Coronary artery (tissue), 2 donors: ENCODE measurements at regions not wholly inside any gene's neighbourhood (a gene's known extent, or its start where the extent isn't known, plus 50 kb on each side); places are given as distances from the start of the nearest gene placed in this dataset.
"Not testable (repeated sequence)": the region's sequence is repeated elsewhere in the genome, so short reads cannot be mapped to it uniquely, and the experiment has no call there.

ENCODE experiments used
- DNase-seq: peaks from one replicate; pipeline ENCODE4 v3.0.0-alpha.2; 2017; ENCODE audit warnings: low spot score
- H3K27ac ChIP-seq, 2 donors: fragments of 200-600 bp; sonication (generic); one replicate each; pipeline ENCODE4 v1.5.1; 2016 to 2019
- H3K4me3 ChIP-seq: fragments of 200-600 bp; sonication (generic); 2 replicates; pipeline ENCODE4 v1.5.1; 2016; ENCODE audit warnings: mild to moderate bottlenecking, moderate library complexity
- TF ChIP-seq, protein P1 (sequence below): fragments of 200-600 bp; sonication (generic); IDR thresholded peaks from one replicate; pipeline ENCODE4 v1.5.1; 2019; ENCODE audit warnings: antibody characterized with exemption

DNA sequence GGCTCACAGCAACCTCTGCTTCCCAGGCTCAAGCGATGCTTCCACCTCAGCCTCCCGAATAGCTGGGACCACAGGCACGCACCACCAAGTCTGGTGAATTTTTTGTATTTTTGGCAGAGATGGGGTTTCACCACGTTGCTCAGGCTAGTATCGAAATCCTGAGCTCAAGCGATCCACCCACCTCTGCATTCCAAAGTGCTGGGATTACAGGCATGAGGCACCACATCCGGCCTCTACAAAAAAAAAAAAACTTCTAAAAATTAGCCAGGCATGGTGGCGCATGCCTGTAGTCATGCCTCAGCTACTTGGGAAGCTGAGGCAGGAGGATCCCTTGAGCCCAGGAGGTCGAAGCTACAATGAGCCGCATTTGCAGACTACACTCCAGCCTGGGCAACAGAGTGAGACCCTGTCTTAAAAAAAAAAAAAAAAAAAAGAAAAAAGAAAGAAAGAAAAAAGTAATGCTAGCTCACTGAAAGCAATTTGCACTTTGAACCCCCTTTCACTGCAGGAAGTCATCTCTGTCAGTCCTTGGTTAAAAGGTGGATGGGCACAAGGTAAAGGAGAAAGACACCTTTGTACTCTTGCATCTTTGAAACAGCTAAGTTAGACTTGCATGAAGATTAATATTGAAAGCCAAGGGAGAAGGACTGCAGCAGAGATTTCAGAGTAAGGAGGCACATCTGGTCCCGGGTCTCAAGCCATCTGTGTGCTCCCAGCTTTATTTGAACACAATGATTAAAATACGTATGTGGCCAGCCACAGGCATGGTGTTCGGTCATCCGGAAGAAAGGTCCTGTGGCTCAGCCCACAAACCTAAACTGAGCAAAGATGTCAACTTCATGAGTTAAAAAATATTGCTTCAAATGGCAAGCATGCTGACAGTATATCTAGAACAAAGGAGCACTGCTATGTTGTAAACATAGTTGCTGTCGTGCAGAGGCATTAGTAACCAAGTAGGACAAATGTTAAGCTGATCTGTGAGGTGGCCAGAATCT lies 103.8 kb upstream of the HMGA2 start:
- no peak overlapping the region for H3K4me3 ChIP-seq
- TF ChIP-seq, protein P1, sequence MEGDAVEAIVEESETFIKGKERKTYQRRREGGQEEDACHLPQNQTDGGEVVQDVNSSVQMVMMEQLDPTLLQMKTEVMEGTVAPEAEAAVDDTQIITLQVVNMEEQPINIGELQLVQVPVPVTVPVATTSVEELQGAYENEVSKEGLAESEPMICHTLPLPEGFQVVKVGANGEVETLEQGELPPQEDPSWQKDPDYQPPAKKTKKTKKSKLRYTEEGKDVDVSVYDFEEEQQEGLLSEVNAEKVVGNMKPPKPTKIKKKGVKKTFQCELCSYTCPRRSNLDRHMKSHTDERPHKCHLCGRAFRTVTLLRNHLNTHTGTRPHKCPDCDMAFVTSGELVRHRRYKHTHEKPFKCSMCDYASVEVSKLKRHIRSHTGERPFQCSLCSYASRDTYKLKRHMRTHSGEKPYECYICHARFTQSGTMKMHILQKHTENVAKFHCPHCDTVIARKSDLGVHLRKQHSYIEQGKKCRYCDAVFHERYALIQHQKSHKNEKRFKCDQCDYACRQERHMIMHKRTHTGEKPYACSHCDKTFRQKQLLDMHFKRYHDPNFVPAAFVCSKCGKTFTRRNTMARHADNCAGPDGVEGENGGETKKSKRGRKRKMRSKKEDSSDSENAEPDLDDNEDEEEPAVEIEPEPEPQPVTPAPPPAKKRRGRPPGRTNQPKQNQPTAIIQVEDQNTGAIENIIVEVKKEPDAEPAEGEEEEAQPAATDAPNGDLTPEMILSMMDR: no peak
- DNase-seq: no peak
- H3K27ac ChIP-seq: no peak overlapping the region

DNA sequence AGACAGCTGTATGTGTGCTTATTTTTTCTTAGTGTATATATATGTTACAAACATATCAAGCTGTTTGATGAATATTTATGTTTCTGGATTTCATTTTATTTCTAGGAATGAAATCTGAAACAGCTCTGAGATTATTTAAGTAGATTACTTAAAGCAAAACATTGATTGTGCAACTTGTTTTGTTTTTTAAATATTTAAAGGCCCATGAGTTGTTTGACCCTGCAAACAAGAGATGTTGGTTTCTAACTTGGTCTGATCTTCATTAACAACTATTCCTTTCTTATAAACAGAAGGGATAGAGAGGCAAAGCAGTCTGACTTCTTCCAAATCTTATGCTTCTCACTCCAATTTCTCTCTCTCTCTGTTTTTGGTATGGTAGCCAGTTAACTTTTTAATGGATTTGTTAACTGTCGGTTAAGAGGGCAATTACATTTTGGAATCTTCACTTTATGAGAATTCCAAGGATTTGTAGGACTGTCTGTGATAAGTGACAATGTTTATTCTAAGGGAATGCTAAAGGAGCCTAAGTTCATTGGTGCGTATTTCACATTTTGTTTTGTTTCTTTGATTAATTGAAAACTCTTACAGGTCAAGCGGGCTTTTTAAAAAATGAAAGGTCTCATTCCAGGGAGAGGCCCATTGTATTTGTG lies 102.6 kb upstream of the HMGA2 start:
- DNase-seq: no peak
- Histone ChIP-seq H3K4me3 (no peak overlapping the region), H3K27ac (no peak overlapping the region)
- TF ChIP-seq, protein P1: no peak

DNA sequence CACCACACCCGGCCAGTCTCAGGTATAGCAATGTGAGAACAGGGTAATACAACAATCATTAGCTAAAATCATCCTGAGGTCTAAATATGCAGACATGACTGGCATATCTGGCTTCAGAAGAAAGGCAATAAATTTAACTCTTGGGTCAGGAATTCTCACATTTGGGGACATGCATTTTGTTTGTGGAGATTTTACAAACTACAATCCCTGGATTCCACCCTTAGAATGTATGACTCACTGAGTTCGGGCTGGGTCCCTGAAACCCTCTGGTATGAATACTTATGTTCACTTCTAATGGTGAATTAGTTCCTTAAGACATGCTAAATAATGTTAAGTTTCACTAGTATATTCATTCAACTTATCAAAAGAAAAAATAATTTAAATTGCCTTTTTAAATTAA lies 98.9 kb upstream of the HMGA2 start:
- no peak for DNase-seq
- no peak overlapping the region for H3K27ac ChIP-seq

DNA sequence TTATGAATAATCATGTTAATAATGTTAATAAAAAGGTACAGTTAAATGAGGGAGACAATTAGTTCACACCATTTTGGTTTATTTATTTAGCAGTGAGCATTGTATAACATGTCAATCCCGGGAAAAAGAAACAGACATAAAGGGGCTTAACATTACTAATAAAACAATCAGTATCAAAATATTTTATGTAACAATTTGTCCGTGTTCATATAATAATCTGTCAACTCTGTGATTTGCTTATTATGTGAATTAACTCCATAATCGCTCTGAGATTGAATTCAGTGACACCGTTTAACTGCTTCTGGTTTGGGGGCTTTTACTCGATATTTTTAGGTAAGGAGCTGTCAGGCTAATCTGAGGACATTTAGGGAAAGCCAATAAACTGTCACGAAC lies 95.8 kb upstream of the HMGA2 start:
- Histone ChIP-seq H3K4me3 (no peak overlapping the region), H3K27ac (no peak overlapping the region)
- DNase-seq: no peak
- TF ChIP-seq, protein P1: no peak

More for the DNA sequence above, 98.9 kb upstream of the HMGA2 start:
- TF ChIP-seq, protein P1: no peak
- no peak overlapping the region for H3K4me3 ChIP-seq

DNA sequence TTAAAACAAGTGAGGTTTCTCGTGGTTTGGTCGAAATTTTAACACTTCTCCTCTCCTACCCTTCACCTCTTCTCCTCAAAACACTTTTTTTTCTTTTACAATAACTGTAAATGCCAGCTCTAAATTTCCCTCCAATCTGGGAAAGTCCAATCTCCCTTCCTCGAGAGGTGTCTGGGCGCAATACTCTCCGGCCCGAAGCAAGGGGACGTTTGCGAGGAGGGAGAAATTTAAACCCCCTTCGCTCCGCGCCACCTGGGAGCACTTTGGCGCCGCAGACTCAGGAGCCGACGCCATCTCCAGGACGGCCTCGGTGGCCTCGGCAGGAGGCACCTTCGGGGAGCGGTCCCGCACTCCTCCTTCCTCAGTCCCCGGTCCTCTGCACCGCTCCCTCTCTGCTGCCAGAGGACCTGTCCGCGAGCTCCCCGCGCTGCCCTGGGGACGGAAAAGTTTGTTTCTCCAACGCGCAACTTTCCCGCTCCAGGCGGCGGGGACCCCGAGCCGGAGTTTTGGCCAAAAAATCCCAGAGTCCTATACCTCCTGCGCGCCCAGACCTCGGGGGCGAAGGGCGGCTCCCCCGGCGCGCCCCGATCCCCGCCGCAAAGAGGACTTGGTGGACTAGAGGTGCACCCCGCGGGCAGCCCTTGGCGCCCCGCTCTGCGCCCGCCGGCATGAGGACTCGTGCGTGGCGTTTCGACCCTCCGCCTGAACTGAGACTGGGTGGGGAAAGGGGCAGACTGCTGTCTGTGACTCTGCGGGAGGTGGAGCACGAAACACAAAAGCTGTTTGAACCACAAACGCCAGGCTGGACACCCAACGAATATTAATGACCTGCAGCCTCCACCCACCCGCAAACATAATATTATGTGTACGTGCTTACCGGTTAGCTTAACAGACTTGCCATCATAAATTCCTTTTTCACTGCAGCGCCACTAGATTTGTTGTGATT lies 95.2 kb upstream of the HMGA2 start:
- Histone ChIP-seq H3K27ac (no peak overlapping the region), H3K4me3 (no peak overlapping the region)
- TF ChIP-seq, protein P1: no peak
- no peak for DNase-seq

DNA sequence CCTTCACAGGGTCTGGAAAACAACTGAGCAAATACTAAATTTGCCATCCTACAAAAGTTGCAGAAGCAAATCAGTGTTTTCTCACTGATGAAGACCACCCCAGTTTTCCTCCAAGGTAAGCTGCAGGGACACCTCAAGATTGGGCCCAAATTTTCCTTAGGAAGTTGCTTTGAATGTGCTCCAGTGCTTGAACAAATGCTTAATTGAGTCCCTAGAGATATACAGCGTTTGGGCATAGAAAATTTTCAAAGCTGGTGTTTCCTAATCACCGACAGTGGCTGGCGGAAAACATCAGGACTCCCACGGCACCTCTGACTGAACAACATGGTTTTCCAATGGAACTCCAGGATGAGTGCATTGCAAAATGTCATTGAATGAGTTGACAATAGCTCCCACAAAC lies 92.5 kb upstream of the HMGA2 start:
- TF ChIP-seq, protein P1: no peak
- H3K27ac ChIP-seq: no peak overlapping the region
- H3K4me3 ChIP-seq: no peak overlapping the region
- DNase-seq: no peak

DNA sequence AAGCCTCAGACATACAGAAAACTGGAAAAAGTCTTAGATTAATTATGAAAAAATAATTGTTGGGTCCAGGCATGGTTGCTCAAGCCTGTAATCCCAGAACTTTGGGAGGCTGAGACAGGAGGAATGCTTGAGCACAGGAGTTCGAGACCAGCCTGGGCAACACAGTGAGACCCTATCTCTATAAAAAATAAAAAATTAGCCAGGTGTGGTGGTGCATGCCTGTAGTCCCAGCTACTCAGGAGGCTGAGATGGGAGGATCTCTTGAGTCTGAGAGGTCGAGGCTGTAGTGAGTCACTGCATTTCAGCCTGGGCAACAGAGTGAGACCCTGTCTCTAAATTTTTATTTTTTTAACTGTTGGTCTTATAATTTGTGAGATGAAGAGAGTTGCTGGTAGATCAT lies 90.6 kb upstream of the HMGA2 start:
- H3K27ac ChIP-seq: not testable (repeated sequence)

More for the DNA sequence above, 90.6 kb upstream of the HMGA2 start:
- not testable (repeated sequence) for H3K4me3 ChIP-seq, DNase-seq
